ENCODE measurements at regions not wholly inside any gene's neighbourhood (a gene's known extent, or its start where the extent isn't known, plus 50 kb on each side); places are given as distances from the start of the nearest gene placed in this dataset.

GRCh38 chr3:88775026-88775690 is 332.3 kb upstream of the EPHA3 start:
- no peak for TF ChIP-seq TCF12 (IDR thresholded peaks at IDR 0.05)
- no peak for TF ChIP-seq GATA2 (CRISPR knock-in tag; IDR thresholded peaks at IDR 0.05)
- TF ChIP-seq CTCF (IDR thresholded peaks at IDR 0.05) = no peak
- TF ChIP-seq MXI1 (IDR thresholded peaks at IDR 0.05; ENCODE audit: low read depth, low read length) = no peak
- no peak for TF ChIP-seq EZH2phosphoT487 (IDR thresholded peaks at IDR 0.05; ENCODE audit: borderline replicate concordance, low read depth)
- no peak for TF ChIP-seq POLR2AphosphoS5 (IDR thresholded peaks at IDR 0.05; ENCODE audit: low read depth, low read length)
- no peak for TF ChIP-seq TAF1 (IDR thresholded peaks at IDR 0.05; ENCODE audit: borderline replicate concordance, low read depth, low read length)
- no peak for TF ChIP-seq NRF1 (IDR thresholded peaks at IDR 0.05; ENCODE audit: low read depth, low read length)
- TF ChIP-seq, protein P1, sequence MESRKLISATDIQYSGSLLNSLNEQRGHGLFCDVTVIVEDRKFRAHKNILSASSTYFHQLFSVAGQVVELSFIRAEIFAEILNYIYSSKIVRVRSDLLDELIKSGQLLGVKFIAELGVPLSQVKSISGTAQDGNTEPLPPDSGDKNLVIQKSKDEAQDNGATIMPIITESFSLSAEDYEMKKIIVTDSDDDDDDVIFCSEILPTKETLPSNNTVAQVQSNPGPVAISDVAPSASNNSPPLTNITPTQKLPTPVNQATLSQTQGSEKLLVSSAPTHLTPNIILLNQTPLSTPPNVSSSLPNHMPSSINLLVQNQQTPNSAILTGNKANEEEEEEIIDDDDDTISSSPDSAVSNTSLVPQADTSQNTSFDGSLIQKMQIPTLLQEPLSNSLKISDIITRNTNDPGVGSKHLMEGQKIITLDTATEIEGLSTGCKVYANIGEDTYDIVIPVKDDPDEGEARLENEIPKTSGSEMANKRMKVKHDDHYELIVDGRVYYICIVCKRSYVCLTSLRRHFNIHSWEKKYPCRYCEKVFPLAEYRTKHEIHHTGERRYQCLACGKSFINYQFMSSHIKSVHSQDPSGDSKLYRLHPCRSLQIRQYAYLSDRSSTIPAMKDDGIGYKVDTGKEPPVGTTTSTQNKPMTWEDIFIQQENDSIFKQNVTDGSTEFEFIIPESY (IDR thresholded peaks at IDR 0.05; ENCODE audit: borderline replicate concordance, low read depth) = no peak
- TF ChIP-seq MAX (IDR thresholded peaks at IDR 0.05; ENCODE audit: low read depth) = no peak
- no peak for TF ChIP-seq FOXJ3 (CRISPR knock-in tag; IDR thresholded peaks at IDR 0.05)
- TF ChIP-seq RFX5 (IDR thresholded peaks at IDR 0.05; ENCODE audit: low read length) = no peak
- TF ChIP-seq TEAD4 (IDR thresholded peaks at IDR 0.05; ENCODE audit: borderline replicate concordance, insufficient read depth) = no peak
